Medulla oblongata (tissue), 1 donor: ENCODE measurements at regions not wholly inside any gene's neighbourhood (a gene's known extent, or its start where the extent isn't known, plus 50 kb on each side); places are given as distances from the start of the nearest gene placed in this dataset.

ENCODE experiments used
- DNase-seq: peaks from one replicate; pipeline ENCODE4 v3.0.0-alpha.2; 2015; ENCODE audit errors: extremely low spot score

GRCh38 chr6:22399693-22400092 lies 102.9 kb upstream of the PRL start:
- DNase-seq, result no peak

GRCh38 chr6:22401206-22401605 lies 104.4 kb upstream of the PRL start:
- no peak for DNase-seq

- DNase-seq, result peak; percentile 21
Measured at GRCh38 chr6:22401932-22402331, 105.1 kb upstream of the PRL start.

GRCh38 chr6:22409486-22409885 lies 112.7 kb upstream of the PRL start:
- no peak for DNase-seq

GRCh38 chr6:22411376-22412105 lies 114.7 kb upstream of the PRL start:
- no peak for DNase-seq

- no peak for DNase-seq
Measured at GRCh38 chr6:22412994-22413393, 116.2 kb upstream of the PRL start.

GRCh38 chr6:22413681-22414311 lies 117.0 kb upstream of the PRL start:
- DNase-seq, result no peak

- no peak for DNase-seq
Measured at GRCh38 chr6:22418714-22419113, 121.9 kb upstream of the PRL start.

- no peak for DNase-seq
Measured at GRCh38 chr6:22421198-22421597, 124.4 kb upstream of the PRL start.

- DNase-seq, result no peak
Measured at GRCh38 chr6:22424196-22424595, 127.4 kb upstream of the PRL start.

- no peak for DNase-seq
Measured at GRCh38 chr6:22432060-22432459, 135.2 kb upstream of the PRL start.

- no peak for DNase-seq
Measured at GRCh38 chr6:22433745-22434144, 135.6 kb upstream of the HDGFL1 start.

- DNase-seq, result no peak
Measured at GRCh38 chr6:22435151-22435550, 134.2 kb upstream of the HDGFL1 start.

GRCh38 chr6:22436134-22436533 lies 133.2 kb upstream of the HDGFL1 start:
- DNase-seq, result no peak

- DNase-seq, result no peak
Measured at GRCh38 chr6:22437665-22438064, 131.7 kb upstream of the HDGFL1 start.

GRCh38 chr6:22442826-22443225 lies 126.5 kb upstream of the HDGFL1 start:
- no peak for DNase-seq

- DNase-seq, result no peak
Measured at GRCh38 chr6:22444330-22444729, 125.0 kb upstream of the HDGFL1 start.

GRCh38 chr6:22445946-22446345 lies 123.4 kb upstream of the HDGFL1 start:
- DNase-seq, result no peak

- no peak for DNase-seq
Measured at GRCh38 chr6:22447249-22448196, 121.8 kb upstream of the HDGFL1 start.

GRCh38 chr6:22448291-22448711 lies 121.1 kb upstream of the HDGFL1 start:
- no peak for DNase-seq

GRCh38 chr6:22451962-22452361 lies 117.4 kb upstream of the HDGFL1 start:
- no peak for DNase-seq

- DNase-seq, result no peak
Measured at GRCh38 chr6:22455378-22455777, 114.0 kb upstream of the HDGFL1 start.
